Body of pancreas (tissue), 4 donors: ENCODE measurements at regions not wholly inside any gene's neighbourhood (a gene's known extent, or its start where the extent isn't known, plus 50 kb on each side); places are given as distances from the start of the nearest gene placed in this dataset.

ENCODE experiments used
- ATAC-seq: fragments of 150-250 bp; one replicate; pipeline ENCODE4 v1.9.1; 2016
- DNase-seq, 4 donors: peaks; one replicate each; pipeline ENCODE4 v3.0.0-alpha.2; 2019
- H3K27ac ChIP-seq, 4 donors: fragments of 200-600 bp; sonication (generic); 1 replicate in 3 of 4; 2 replicates in 1 of 4; pipeline versions ENCODE4 v1.5.1 to v1.6.1; 2016 to 2019; ENCODE audit warnings: mild to moderate bottlenecking in 1 of 4, mixed read lengths in 1 of 4, moderate library complexity in 1 of 4
- H3K27me3 ChIP-seq, 2 donors: fragments of 200-600 bp; sonication (generic); one replicate each; pipeline ENCODE4 v1.6.0; 2016; ENCODE audit warnings: mild to moderate bottlenecking in 1 of 2
- H3K36me3 ChIP-seq, 2 donors: fragments of 200-600 bp; sonication (generic); replicated peaks in 1 of 2; 2 replicates each; pipeline ENCODE4 v1.5.1; 2016; ENCODE audit warnings: low read depth in 2 of 2; ENCODE audit not compliant: insufficient read depth in 1 of 2
- H3K4me1 ChIP-seq: fragments of 200-600 bp; sonication (generic); one replicate; pipeline ENCODE4 v1.6.0; 2016
- H3K4me3 ChIP-seq, 2 donors: fragments of 200-600 bp; sonication (generic); 1 replicate in 1 of 2; 2 replicates in 1 of 2; pipeline ENCODE4 v1.5.1; 2016 to 2019
- H3K9me3 ChIP-seq, 3 donors: fragments of 200-600 bp; sonication (generic); 1 replicate in 2 of 3; 2 replicates in 1 of 3; pipeline ENCODE4 v1.5.1; 2016
- POLR2A ChIP-seq, 3 donors: fragments of 450-650 bp; IDR thresholded peaks; one replicate each; pipeline ENCODE4 v1.6.1; 2016; ENCODE audit warnings: antibody characterized with exemption in 3 of 3, mild to moderate bottlenecking in 2 of 3
- WGBS, 2 donors: methylation state at CpG; one replicate each; pipeline ENCODE4 v1.1.5; 2017; 5-methylcytosine and 5-hydroxymethylcytosine counted together
- intact Hi-C: fragments of 100-400 bp; cut with DNase I; formaldehyde crosslinking; loops from one replicate; pipeline ENCODE4 v1.15.1; 2023
- TF ChIP-seq, protein P1 (sequence below), 7 experiments: fragments of 450-650 bp in 4 of 7; fragments of 200-600 bp in 3 of 7; sonication (generic) in 3 of 7; IDR thresholded peaks; one replicate each; pipeline ENCODE4 v1.5.1; 2016 to 2019; ENCODE audit warnings: antibody characterized with exemption in 7 of 7

DNA sequence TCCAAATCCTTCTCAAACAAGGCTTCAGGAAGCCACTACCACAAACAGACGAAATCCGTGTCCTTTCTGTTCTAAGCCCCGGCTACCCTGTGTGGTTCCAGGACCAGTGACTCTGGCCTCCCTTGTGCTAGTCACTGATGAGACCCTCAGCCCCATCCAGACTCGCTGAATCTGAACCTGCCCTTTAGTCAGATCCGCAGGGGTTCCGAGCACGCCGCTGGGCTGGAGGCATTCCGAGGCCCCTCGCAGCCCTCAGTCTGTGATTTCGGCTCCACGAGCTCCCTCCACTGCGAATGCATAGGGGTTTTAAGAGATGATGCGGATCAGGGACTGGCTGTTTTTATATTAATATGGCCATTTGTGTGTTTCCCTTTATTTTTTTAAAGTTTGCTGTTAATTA lies 292.7 kb downstream of the IRF8 start:
- TF ChIP-seq, protein P1, sequence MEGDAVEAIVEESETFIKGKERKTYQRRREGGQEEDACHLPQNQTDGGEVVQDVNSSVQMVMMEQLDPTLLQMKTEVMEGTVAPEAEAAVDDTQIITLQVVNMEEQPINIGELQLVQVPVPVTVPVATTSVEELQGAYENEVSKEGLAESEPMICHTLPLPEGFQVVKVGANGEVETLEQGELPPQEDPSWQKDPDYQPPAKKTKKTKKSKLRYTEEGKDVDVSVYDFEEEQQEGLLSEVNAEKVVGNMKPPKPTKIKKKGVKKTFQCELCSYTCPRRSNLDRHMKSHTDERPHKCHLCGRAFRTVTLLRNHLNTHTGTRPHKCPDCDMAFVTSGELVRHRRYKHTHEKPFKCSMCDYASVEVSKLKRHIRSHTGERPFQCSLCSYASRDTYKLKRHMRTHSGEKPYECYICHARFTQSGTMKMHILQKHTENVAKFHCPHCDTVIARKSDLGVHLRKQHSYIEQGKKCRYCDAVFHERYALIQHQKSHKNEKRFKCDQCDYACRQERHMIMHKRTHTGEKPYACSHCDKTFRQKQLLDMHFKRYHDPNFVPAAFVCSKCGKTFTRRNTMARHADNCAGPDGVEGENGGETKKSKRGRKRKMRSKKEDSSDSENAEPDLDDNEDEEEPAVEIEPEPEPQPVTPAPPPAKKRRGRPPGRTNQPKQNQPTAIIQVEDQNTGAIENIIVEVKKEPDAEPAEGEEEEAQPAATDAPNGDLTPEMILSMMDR (IDR thresholded peaks at IDR 0.05): no peak
- no peak for TF ChIP-seq POLR2A (IDR thresholded peaks at IDR 0.05)
- intact Hi-C loops: no loop called here
- DNase-seq (no peak), ATAC-seq (no peak)
- H3K4me3 ChIP-seq: no peak overlapping the region
- H3K4me1 ChIP-seq: no peaks in the 10 kb centered on the region
- no peaks in the 10 kb centered on the region for H3K9me3 ChIP-seq
- H3K36me3 ChIP-seq: no peaks in the 10 kb centered on the region
- 75 to 85% methylated on average over 14 of the region's 14 CpGs for WGBS, 2 donors
- no peaks in the 10 kb centered on the region for H3K27me3 ChIP-seq
- H3K27ac ChIP-seq: no peak overlapping the region

DNA sequence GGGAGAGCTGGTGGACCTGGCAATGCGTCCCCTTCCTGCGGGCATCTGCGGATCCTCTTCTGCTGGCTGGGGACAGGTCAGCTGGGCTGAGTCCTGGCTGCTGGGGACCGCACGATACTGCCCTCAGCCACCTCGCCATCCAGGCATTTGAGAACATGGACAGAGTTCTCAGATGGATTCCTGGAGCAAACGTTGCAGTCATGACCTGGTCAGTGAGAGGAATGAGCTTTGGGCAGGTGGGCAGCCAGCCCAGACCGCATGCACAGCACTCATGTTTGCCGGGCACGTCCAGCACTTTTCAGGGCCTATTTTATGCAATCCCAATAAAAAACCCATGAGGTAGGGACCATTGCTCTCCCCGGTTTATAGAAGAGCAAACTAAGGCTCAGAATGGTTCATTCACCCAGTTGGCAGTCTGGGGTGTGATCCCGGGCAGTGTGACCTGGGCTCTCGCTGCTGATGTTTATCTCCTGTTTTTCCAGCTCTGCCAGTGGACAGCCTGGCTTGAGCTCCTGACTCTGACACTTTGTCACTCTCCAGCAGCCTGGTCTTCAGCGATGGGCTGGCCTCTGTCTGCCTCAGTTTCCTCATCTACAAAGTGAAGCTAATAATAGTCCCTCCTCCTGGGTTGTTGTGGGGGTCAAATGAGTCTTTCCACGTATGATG lies 294.7 kb downstream of the IRF8 start:
- intact Hi-C loops: no loop called here
- no peak for TF ChIP-seq POLR2A (IDR thresholded peaks at IDR 0.05)
- TF ChIP-seq, protein P1 (IDR thresholded peaks at IDR 0.05): no peak
- no peaks in the 10 kb centered on the region for H3K36me3 ChIP-seq
- H3K4me3 ChIP-seq: no peak overlapping the region
- ATAC-seq: no peak
- no peak overlapping the region for H3K27ac ChIP-seq
- H3K4me1 ChIP-seq: no peaks in the 10 kb centered on the region
- 86 to 90% methylated on average over 12 to 14 of the region's 15 CpGs for WGBS, 2 donors
- peaks cover 0 to 4% (median 0%) of the 10 kb centered on the region in 3 donors for H3K9me3 ChIP-seq
- no peak for DNase-seq
- H3K27me3 ChIP-seq: no peaks in the 10 kb centered on the region

DNA sequence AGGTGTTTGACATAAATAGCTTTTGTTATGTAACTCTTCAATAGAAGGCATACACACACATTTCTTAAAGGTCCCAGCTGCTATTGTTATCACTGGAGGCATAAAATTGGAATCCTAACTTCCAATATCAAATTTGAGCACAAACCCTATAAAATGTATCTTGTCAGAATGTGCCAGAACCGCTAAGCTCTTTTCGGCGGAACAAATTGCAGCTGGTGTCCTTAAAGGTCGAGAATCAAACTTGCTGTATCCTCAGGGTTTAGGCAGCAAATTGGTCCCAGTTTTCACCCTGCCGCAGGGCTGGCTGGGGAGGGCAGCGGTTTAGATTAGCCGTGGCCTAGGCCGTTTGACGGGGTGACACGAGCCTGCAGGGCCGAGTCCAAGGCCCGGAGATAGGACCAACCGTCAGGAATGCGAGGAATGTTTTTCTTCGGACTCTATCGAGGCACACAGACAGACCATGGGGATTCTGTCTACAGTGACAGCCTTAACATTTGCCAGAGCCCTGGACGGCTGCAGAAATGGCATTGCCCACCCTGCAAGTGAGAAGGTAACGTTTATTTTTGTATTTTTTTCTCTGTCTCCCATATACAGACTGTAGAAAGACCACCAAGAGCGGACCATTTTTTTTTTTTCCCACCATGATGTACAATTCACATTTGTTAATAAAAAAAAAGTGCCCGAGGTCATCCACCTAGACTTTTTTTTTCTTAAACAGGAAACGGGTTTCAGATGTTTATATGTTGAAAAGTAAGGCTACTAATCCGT lies 297.1 kb downstream of the IRF8 start:
- Histone ChIP-seq H3K27ac (no peak overlapping the region), H3K27me3 (no peaks in the 10 kb centered on the region), H3K36me3 (no peaks in the 10 kb centered on the region), H3K4me3 (no peak overlapping the region), H3K9me3 (peaks cover 0 to 4% (median 0%) of the 10 kb centered on the region in 3 donors), H3K4me1 (no peaks in the 10 kb centered on the region)
- intact Hi-C loops: no loop called here
- DNase-seq (no peak), ATAC-seq (no peak)
- TF ChIP-seq POLR2A (IDR thresholded peaks at IDR 0.05): no peak
- TF ChIP-seq, protein P1 (IDR thresholded peaks at IDR 0.05): no peak
- WGBS, 2 donors: 66 to 74% methylated on average over 21 to 22 of the region's 22 CpGs

DNA sequence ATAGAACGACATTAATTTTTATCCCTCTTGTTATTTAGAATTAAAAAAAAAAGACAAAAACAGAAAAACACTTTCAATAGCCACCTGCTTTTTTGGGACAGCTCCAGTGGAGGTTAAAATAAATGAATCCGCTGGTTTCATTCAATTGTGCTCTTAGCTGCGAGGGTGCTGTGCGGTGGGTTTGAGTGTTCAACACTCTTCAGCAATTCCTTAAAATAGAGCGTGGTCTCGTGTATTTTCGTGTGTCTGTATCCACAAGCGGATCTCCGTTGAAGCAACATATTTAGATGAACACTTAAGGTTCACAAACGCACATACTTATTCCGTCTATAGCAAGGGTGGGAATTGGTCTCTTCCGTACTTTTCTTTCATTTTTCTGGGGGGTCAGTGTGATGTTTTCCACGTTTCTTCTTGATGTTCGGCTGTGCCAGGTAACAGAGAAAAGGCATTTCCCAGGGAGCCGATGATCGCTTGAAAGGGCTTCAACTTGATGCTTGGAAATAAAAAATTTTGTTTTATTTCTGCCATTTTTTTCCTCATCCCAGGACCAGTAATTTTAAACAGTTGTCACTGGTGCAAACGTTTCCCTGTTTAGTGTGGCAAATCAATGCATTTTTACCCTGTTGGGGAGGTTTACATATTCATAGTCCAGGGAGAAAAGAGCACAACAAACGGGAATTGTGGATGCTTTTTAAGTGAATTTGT lies 297.9 kb downstream of the IRF8 start:
- Histone ChIP-seq H3K36me3 (no peaks in the 10 kb centered on the region), H3K9me3 (peaks cover 0 to 4% (median 0%) of the 10 kb centered on the region in 3 donors), H3K4me3 (no peak overlapping the region), H3K27ac (no peak overlapping the region), H3K4me1 (no peaks in the 10 kb centered on the region), H3K27me3 (no peaks in the 10 kb centered on the region)
- DNase-seq (no peak), ATAC-seq (no peak)
- TF ChIP-seq, protein P1 (IDR thresholded peaks at IDR 0.05): no peak
- TF ChIP-seq POLR2A (IDR thresholded peaks at IDR 0.05): no peak
- intact Hi-C loops: no loop called here
- 79 to 85% methylated on average over 18 of the region's 18 CpGs for WGBS, 2 donors
